GM21390 (cell line): ENCODE measurements at regions not wholly inside any gene's neighbourhood (a gene's known extent, or its start where the extent isn't known, plus 50 kb on each side); places are given as distances from the start of the nearest gene placed in this dataset.

Source experiments
- ATAC-seq: cut with Tn5 transposase; IDR thresholded peaks from one replicate; pipeline ENCODE4 v1.9.1; 2021; ENCODE audit not compliant: unreplicated experiment

DNA sequence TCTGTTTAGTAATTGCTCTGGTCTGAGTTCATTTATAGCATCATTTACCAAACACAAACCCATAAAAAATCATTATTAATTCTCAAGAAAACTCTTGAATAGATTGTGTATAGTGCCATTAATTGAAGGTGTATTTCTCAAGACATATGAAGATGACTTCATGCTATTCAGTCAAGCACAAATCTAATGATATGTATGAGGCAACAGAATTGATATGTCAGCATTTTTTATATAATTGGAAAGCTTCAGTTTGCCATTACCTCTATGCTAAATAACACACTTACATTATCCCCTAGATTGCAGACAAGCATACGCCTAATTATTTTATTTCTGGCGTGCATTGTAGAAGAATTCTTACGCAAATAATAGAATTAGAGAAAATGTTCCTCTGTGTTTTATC, 461.8 kb downstream of the PDHA2 start:
- ATAC-seq = no peak

DNA sequence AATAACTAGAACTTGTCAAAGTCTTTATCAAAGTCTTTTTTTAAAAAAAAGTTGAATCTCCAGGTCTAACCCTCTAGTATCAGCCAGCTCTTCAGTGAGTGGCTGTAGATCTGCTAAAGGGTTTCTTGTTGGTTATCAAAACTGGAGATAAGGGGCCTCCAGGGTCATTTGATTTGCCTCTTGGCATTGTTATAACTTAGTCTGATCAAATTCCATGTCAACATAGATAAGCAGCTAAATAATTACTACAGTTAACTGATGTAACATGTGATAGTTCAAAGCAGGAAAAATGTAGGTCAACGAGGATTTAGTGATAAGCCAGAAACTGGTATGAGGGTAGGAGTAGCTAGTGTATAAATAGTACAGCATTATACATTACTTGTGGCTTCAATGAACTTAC, 465.1 kb downstream of the PDHA2 start:
- ATAC-seq = no peak

GRCh38 chr4:96312046-96312685, 472.3 kb downstream of the PDHA2 start:
- no peak for ATAC-seq

- no peak for ATAC-seq
Observed at GRCh38 chr4:96315815-96316214, 475.9 kb downstream of the PDHA2 start.

GRCh38 chr4:96316776-96317175, 476.9 kb downstream of the PDHA2 start:
- no peak for ATAC-seq

DNA sequence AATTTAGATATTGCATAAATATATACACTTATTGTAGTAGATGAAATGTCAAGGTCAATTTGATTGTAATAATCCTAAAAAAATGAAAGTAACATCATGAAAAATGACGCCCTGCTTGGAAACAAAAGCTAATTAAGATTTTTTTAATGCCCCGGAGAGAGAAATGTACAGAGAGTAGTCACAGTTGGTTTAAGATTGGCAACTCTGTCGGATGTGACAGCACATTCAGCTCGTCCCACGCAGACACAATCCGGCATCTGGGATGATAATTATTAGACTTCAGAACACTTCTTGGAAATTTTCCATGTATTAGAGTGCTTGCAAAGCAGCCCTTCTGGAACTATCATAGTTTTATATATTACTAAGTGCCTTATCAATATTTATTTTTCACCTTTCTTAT, 478.0 kb downstream of the PDHA2 start:
- ATAC-seq = no peak

DNA sequence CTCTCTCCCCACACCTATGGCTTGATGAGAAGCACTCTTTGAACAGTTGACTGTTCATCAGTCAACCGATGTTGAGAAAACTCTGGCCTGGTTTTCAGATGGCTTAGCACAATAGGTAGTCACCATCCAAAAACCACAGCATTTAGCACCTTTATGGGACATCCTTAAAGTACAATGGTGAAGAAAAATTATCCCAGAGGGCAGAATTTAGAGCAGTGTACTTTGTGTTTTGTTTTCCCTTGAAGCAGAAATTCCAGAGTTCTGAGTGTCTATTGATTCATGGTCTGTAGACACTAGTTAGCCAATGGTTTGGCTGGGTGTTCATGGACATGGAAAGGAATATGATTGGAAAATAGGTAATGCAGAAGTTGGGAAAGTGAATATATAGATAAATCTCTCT, 487.0 kb downstream of the PDHA2 start:
- no peak for ATAC-seq

DNA sequence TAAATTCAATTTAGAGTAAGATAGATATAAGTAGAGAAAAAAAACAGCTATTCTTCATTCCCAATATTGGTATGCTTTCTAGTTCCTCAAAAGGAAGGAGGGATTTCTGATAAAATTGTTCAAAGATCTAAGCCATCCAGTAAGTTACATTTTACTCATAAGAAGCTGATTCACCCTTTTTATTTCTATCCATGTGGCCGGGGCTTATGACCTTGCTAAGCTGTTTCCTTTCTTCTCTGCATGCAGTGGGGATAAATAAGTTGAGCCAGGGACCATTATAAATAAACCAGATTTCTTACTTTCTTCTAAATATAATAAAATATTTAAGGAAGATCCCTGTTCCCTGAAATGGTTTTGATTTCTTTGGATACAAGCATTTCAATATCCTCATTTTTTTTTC, 502.3 kb downstream of the PDHA2 start:
- ATAC-seq = no peak

GRCh38 chr4:96342790-96343455, 503.0 kb downstream of the PDHA2 start:
- ATAC-seq = no peak

DNA sequence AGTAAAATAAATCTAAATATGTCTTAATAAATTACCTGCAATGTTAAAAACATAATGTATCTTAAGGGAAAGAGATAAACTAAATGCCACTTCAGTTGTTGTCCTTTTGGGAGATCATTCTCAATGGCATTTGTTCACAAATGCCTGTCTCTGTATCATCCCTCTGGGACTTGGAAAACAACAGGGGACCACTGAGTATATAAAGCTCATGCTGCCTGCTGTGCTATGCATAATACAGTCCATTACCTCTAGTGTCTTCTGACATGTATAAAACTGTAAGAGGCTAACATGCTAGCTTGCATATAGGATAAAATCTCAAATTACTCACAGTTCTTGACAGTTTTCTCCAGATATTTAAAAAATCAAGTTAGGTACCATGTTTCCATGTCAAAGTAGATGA, 503.9 kb downstream of the PDHA2 start:
- ATAC-seq = no peak

DNA sequence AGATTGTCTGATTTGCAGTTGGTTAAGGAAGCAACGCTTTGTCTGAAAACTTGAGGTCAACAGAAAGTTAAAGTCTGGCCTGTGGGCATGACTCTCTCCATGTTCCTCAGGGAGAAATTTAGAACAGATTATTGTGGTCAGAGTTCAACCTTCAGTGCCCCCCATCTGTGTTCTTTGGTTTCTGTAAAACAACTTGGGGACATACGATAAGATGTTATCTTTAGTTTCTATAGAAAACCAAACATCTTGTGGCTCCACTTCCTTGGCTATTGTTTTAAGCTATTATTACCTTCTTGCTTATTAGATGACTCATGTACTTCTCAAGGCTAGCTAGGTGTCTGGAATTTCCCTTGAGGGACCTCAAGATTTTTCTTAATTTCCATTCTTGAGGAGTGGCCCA, 507.7 kb downstream of the PDHA2 start:
- no peak for ATAC-seq

- ATAC-seq = no peak
Observed at GRCh38 chr4:96352051-96352517, 512.2 kb downstream of the PDHA2 start.

DNA sequence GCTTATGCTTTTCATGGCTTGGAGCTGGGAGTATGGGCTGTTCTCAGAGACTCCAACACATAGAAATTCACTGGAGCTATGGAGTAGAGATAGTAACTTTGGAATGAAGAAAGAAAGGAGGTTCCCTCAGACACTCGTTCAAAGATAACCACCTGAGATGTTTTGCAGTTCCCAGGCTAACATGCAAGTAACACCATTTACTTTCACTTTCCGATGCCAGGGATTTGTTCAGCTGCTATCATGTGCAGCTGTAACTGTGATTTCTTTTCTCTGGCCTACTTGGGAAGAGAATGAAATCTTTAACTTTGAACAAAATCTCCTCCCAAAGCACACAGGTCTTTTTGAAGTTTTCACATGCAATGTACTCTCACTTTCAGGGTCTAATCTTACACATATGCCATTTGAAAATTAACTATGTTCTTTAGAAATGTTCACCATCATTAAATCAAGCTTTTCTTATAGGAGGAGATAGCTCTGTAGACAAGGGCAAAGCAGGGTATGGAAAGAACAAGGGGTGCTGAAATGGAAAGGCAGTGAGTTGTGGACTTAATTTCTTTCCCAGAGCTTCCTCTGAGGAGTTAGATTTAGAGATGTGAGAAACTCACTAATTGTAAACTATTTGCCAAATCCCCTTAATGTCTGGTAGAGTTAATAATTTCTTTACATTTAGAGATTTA, 514.3 kb downstream of the PDHA2 start:
- ATAC-seq = no peak

GRCh38 chr4:96355414-96355813, 515.5 kb downstream of the PDHA2 start:
- no peak for ATAC-seq

DNA sequence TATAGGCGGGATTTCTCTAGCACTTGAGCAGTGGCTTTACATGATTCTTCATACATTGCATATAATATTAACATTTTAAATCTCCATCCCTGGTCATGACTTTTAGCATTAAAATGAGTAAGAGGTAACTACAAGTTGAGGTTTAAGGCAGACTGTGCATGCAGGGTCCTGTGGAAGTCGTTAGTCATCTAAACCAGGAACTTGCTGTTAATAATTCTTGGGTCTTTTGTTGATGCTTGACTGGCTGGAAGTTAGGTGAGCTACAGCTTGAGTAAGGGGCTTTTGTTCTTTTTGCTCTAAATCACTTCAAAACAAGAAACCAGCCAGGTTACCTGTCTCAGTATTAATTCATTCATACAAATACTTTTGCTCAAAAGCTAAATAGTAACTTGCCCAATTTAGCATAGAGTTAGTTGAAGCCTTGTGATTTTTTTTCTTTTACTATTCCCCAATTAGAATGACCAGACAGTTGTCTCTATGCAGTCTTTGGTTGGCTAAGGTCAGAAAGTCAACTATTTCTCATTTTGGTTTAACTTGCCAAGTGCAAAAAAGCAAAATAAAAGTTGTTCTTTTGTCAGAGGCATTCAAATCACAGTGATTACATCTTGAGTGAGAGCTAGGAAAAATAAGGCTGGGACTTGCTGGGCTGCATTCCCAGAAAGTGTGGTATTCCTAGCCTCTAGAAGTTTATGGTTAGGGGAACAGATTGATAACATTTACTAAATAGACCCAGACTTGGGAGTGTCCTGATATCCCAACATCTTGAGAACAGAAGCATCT, 516.9 kb downstream of the PDHA2 start:
- ATAC-seq = no peak

- ATAC-seq = no peak
Observed at GRCh38 chr4:96366632-96367031, 526.7 kb downstream of the PDHA2 start.

DNA sequence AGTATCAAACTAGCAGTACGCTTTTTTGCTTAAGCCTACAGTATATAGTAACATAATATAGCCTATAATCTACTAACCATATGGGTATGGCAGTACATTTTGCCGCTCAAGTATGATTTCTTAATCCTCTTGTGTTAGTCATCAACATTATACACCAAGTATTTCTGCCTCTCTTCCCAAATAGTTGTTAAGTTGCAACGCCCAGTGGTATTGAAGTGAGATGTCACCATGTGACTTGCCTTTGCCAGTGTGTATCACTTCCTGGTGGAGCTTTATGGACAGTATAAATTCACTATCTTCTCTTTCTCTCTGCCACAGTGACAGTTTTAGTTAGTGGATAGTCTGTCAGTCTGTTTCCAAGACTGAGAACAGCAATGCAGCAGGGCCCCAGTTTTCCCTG, 535.5 kb downstream of the PDHA2 start:
- ATAC-seq = no peak

- ATAC-seq = no peak
Observed at GRCh38 chr4:96379524-96379923, 539.6 kb downstream of the PDHA2 start.

- no peak for ATAC-seq
Observed at GRCh38 chr4:96380106-96380505, 540.2 kb downstream of the PDHA2 start.

- no peak for ATAC-seq
Observed at GRCh38 chr4:96383349-96383748, 543.5 kb downstream of the PDHA2 start.

- ATAC-seq = no peak
Observed at GRCh38 chr4:96389770-96390169, 549.9 kb downstream of the PDHA2 start.

DNA sequence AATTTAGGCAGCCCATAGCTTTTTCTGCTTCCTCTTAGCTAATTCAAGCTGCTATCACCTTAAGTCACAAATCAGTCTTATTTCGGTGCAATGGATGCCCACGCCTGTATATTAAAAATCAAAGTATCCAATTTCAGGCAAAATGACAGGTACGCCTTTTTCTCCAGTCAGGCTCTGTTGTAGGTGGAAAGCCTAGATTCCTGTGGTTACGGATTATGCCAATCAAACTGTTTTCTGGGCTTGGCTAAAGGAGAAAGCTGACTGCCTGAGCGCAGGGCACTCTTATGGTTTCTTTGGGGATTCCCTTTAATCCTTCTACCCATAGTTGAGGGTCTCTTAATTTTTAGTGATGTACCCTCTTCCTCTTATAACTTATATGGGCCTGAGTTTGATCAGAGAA, 550.5 kb downstream of the PDHA2 start:
- no peak for ATAC-seq
